ENCODE measurements at regions not wholly inside any gene's neighbourhood (a gene's known extent, or its start where the extent isn't known, plus 50 kb on each side); places are given as distances from the start of the nearest gene placed in this dataset.

GRCh38 chr4:24669751-24670150 lies 85.4 kb upstream of the DHX15 start:
- TF ChIP-seq, protein P1, sequence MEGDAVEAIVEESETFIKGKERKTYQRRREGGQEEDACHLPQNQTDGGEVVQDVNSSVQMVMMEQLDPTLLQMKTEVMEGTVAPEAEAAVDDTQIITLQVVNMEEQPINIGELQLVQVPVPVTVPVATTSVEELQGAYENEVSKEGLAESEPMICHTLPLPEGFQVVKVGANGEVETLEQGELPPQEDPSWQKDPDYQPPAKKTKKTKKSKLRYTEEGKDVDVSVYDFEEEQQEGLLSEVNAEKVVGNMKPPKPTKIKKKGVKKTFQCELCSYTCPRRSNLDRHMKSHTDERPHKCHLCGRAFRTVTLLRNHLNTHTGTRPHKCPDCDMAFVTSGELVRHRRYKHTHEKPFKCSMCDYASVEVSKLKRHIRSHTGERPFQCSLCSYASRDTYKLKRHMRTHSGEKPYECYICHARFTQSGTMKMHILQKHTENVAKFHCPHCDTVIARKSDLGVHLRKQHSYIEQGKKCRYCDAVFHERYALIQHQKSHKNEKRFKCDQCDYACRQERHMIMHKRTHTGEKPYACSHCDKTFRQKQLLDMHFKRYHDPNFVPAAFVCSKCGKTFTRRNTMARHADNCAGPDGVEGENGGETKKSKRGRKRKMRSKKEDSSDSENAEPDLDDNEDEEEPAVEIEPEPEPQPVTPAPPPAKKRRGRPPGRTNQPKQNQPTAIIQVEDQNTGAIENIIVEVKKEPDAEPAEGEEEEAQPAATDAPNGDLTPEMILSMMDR (IDR thresholded peaks at IDR 0.05): no peak
- no peak for TF ChIP-seq POLR2A (IDR thresholded peaks at IDR 0.05)
